Epithelial cell of esophagus (primary cell): ENCODE measurements at regions not wholly inside any gene's neighbourhood (a gene's known extent, or its start where the extent isn't known, plus 50 kb on each side); places are given as distances from the start of the nearest gene placed in this dataset.

ENCODE experiments used
- DNase-seq: peaks from one replicate; pipeline ENCODE4 v3.0.0; 2010; ENCODE audit warnings: low read depth
- H3K4me3 ChIP-seq: 2 replicates; pipeline ENCODE4 v1.5.1; 2011; ENCODE audit warnings: mild to moderate bottlenecking, low read length, control low read depth
- CTCF ChIP-seq: IDR thresholded peaks from 2 replicates; pipeline ENCODE4 v1.5.1; 2011; ENCODE audit warnings: low read depth, mild to moderate bottlenecking, low read length, control low read depth, inconsistent platforms; ENCODE audit not compliant: insufficient read depth; ENCODE audit errors: missing control alignments

GRCh38 chr12:13609894-13610679 is 371.3 kb downstream of the GRIN2B start:
- DNase-seq: no peak
- TF ChIP-seq CTCF: no peak
- H3K4me3 ChIP-seq: no peak overlapping the region

GRCh38 chr12:13606290-13606689 is 375.1 kb downstream of the GRIN2B start:
- DNase-seq: no peak
- TF ChIP-seq CTCF: no peak
- H3K4me3 ChIP-seq: no peak overlapping the region

GRCh38 chr12:13603953-13604352 is 377.4 kb downstream of the GRIN2B start:
- no peak overlapping the region for H3K4me3 ChIP-seq
- no peak for TF ChIP-seq CTCF
- no peak for DNase-seq

GRCh38 chr12:13602172-13602571 is 379.2 kb downstream of the GRIN2B start:
- no peak for TF ChIP-seq CTCF
- no peak for DNase-seq
- H3K4me3 ChIP-seq: no peak overlapping the region

GRCh38 chr12:13599176-13599575 is 382.2 kb downstream of the GRIN2B start:
- TF ChIP-seq CTCF: no peak

GRCh38 chr12:13597837-13598236 is 383.6 kb downstream of the GRIN2B start:
- no peak for DNase-seq
- H3K4me3 ChIP-seq: no peak overlapping the region
- TF ChIP-seq CTCF: no peak

More at GRCh38 chr12:13599176-13599575, 382.2 kb downstream of the GRIN2B start:
- no peak for DNase-seq
- H3K4me3 ChIP-seq: no peak overlapping the region

GRCh38 chr12:13597166-13597565 is 384.2 kb downstream of the GRIN2B start:
- H3K4me3 ChIP-seq: no peak overlapping the region
- no peak for DNase-seq
- no peak for TF ChIP-seq CTCF
